HEK293 (cell line): ENCODE measurements at regions not wholly inside any gene's neighbourhood (a gene's known extent, or its start where the extent isn't known, plus 50 kb on each side); places are given as distances from the start of the nearest gene placed in this dataset.

ENCODE experiments used
- BCL11A ChIP-seq: fragments of 450-650 bp; formaldehyde crosslinking; IDR thresholded peaks from 2 replicates; pipeline ENCODE4 v1.5.1; 2016; ENCODE audit warnings: low read depth, missing biosample characterization, missing genetic modification characterization
- GFI1B ChIP-seq: fragments of 450-650 bp; formaldehyde crosslinking; IDR thresholded peaks from 2 replicates; pipeline ENCODE4 v1.5.1; 2016; ENCODE audit warnings: missing biosample characterization, missing genetic modification characterization
- GLI4 ChIP-seq: fragments of 450-650 bp; formaldehyde crosslinking; IDR thresholded peaks from 2 replicates; pipeline ENCODE4 v1.5.1; 2016; ENCODE audit warnings: missing biosample characterization, missing genetic modification characterization
- IKZF3 ChIP-seq: fragments of 450-650 bp; IDR thresholded peaks from 2 replicates; pipeline ENCODE4 v1.5.0; 2018; ENCODE audit warnings: missing biosample characterization, mild to moderate bottlenecking, missing genetic modification characterization, moderate library complexity
- INSM2 ChIP-seq: fragments of 450-650 bp; formaldehyde crosslinking; IDR thresholded peaks from 2 replicates; pipeline ENCODE4 v1.5.1; 2016; ENCODE audit warnings: missing biosample characterization, missing genetic modification characterization
- KLF10 ChIP-seq: fragments of 450-650 bp; IDR thresholded peaks from 2 replicates; pipeline ENCODE4 v1.5.1; 2018; ENCODE audit warnings: missing biosample characterization, mild to moderate bottlenecking, missing genetic modification characterization
- OSR2 ChIP-seq: fragments of 450-650 bp; formaldehyde crosslinking; IDR thresholded peaks from 2 replicates; pipeline ENCODE4 v1.5.1; 2016; ENCODE audit warnings: missing biosample characterization, missing genetic modification characterization
- REST ChIP-seq: fragments of 450-650 bp; formaldehyde crosslinking; IDR thresholded peaks from 2 replicates; pipeline ENCODE4 v1.5.1; 2016; ENCODE audit warnings: missing biosample characterization, missing genetic modification characterization
- SP3 ChIP-seq: fragments of 450-650 bp; formaldehyde crosslinking; IDR thresholded peaks from 2 replicates; pipeline ENCODE4 v1.5.1; 2016; ENCODE audit warnings: missing biosample characterization, missing genetic modification characterization
- TCF7L2 ChIP-seq: IDR thresholded peaks from 2 replicates; pipeline ENCODE4 v1.6.1; 2011; ENCODE audit warnings: low read depth, mild to moderate bottlenecking, inconsistent platforms, low read length, moderate library complexity, borderline replicate concordance
- ZBTB10 ChIP-seq: fragments of 450-650 bp; formaldehyde crosslinking; IDR thresholded peaks from 2 replicates; pipeline ENCODE4 v1.5.1; 2016; ENCODE audit warnings: missing biosample characterization, missing genetic modification characterization
- ZNF132 ChIP-seq: fragments of 450-650 bp; formaldehyde crosslinking; IDR thresholded peaks from 2 replicates; pipeline ENCODE4 v1.5.1; 2017; ENCODE audit warnings: missing biosample characterization, missing genetic modification characterization, borderline replicate concordance
- ZNF140 ChIP-seq: fragments of 450-650 bp; formaldehyde crosslinking; IDR thresholded peaks from 2 replicates; pipeline ENCODE4 v1.5.1; 2016; ENCODE audit warnings: missing biosample characterization, missing genetic modification characterization
- ZNF146 ChIP-seq: fragments of 450-650 bp; formaldehyde crosslinking; IDR thresholded peaks from 2 replicates; pipeline ENCODE4 v1.5.1; 2016; ENCODE audit warnings: missing biosample characterization, missing genetic modification characterization
- ZNF18 ChIP-seq: fragments of 450-650 bp; formaldehyde crosslinking; IDR thresholded peaks from 2 replicates; pipeline ENCODE4 v1.5.1; 2016; ENCODE audit warnings: missing biosample characterization, missing genetic modification characterization
- ZNF26 ChIP-seq: fragments of 450-650 bp; formaldehyde crosslinking; IDR thresholded peaks from 2 replicates; pipeline ENCODE4 v1.5.1; 2016; ENCODE audit warnings: missing biosample characterization, missing genetic modification characterization
- ZNF350 ChIP-seq: fragments of 450-650 bp; formaldehyde crosslinking; IDR thresholded peaks from 2 replicates; pipeline ENCODE4 v1.5.0; 2017; ENCODE audit warnings: missing biosample characterization, mild to moderate bottlenecking, missing genetic modification characterization
- ZNF366 ChIP-seq: fragments of 450-650 bp; formaldehyde crosslinking; conservative IDR thresholded peaks from 2 replicates; pipeline ENCODE4 v1.5.1; 2016; ENCODE audit warnings: missing biosample characterization, missing genetic modification characterization
- ZNF530 ChIP-seq: fragments of 450-650 bp; formaldehyde crosslinking; IDR thresholded peaks from 2 replicates; pipeline ENCODE4 v1.5.1; 2016; ENCODE audit warnings: low read depth, missing biosample characterization, missing genetic modification characterization
- ZNF585B ChIP-seq: fragments of 450-650 bp; formaldehyde crosslinking; IDR thresholded peaks from 2 replicates; pipeline ENCODE4 v1.5.1; 2016; ENCODE audit warnings: missing biosample characterization, missing genetic modification characterization
- ZNF639 ChIP-seq: fragments of 450-650 bp; formaldehyde crosslinking; IDR thresholded peaks from 2 replicates; pipeline ENCODE4 v1.5.1; 2016; ENCODE audit warnings: missing biosample characterization, missing genetic modification characterization
- ZNF664 ChIP-seq: fragments of 450-650 bp; formaldehyde crosslinking; IDR thresholded peaks from 2 replicates; pipeline ENCODE4 v1.5.1; 2016; ENCODE audit warnings: missing biosample characterization, missing genetic modification characterization
- ZNF677 ChIP-seq: fragments of 450-650 bp; IDR thresholded peaks from 2 replicates; pipeline ENCODE4 v1.5.0; 2018; ENCODE audit warnings: missing biosample characterization, mild to moderate bottlenecking, missing genetic modification characterization, moderate library complexity
- ZNF692 ChIP-seq: fragments of 450-650 bp; formaldehyde crosslinking; IDR thresholded peaks from 2 replicates; pipeline ENCODE4 v1.5.1; 2016; ENCODE audit warnings: missing biosample characterization, missing genetic modification characterization
- ZNF837 ChIP-seq: fragments of 450-650 bp; formaldehyde crosslinking; IDR thresholded peaks from 2 replicates; pipeline ENCODE4 v1.5.1; 2016; ENCODE audit warnings: missing biosample characterization, missing genetic modification characterization

- TF ChIP-seq ZNF26 (tag by site-specific recombination) (no peak), ZNF350 (tag by site-specific recombination) (no peak), ZBTB10 (no peak), ZNF140 (tag by site-specific recombination) (no peak), ZNF146 (no peak), ZNF366 (tag by site-specific recombination) (peak; percentile 71), OSR2 (tag by site-specific recombination) (peak; percentile 97), ZNF692 (tag by site-specific recombination) (no peak), ZNF639 (peak; percentile 64; the same call in 1 of the 2 replicates), ZNF18 (tag by site-specific recombination) (peak; percentile 39; the same call in 1 of the 2 replicates), ZNF132 (tag by site-specific recombination) (no peak), ZNF837 (tag by site-specific recombination) (no peak), BCL11A (tag by site-specific recombination) (peak; percentile 92), SP3 (tag by site-specific recombination) (no peak), GFI1B (no peak), ZNF585B (tag by site-specific recombination) (no peak), TCF7L2 (no peak), INSM2 (tag by site-specific recombination) (peak; percentile 74; the same call in 1 of the 2 replicates), ZNF677 (tag by site-specific recombination) (no peak), IKZF3 (tag by site-specific recombination) (no peak), GLI4 (tag by site-specific recombination) (no peak), KLF10 (no peak), REST (tag by site-specific recombination) (no peak), ZNF664 (tag by site-specific recombination) (no peak), ZNF530 (no peak)
These were observed 402.8 kb upstream of the JAG1 start (continued) for GRCh38 chr20:11076434-11077105.
